AG10803 (cell line): ENCODE measurements at regions not wholly inside any gene's neighbourhood (a gene's known extent, or its start where the extent isn't known, plus 50 kb on each side); places are given as distances from the start of the nearest gene placed in this dataset.
A peak's percentile ranks its signal among the peaks of the same experiment; 100 is the strongest.

Experiments used
- DNase-seq: peaks from one replicate; pipeline ENCODE4 v3.0.0; 2010; ENCODE audit warnings: low read depth
- H3K4me3 ChIP-seq: 2 replicates; pipeline ENCODE4 v1.5.1; 2011; ENCODE audit warnings: mild to moderate bottlenecking, low read length, control low read depth
- CTCF ChIP-seq: conservative IDR thresholded peaks from 2 replicates; pipeline ENCODE4 v1.5.1; 2011; ENCODE audit warnings: mild to moderate bottlenecking, low read length, control low read depth, inconsistent platforms

GRCh38 chrY:7458301-7459078 is 546.9 kb upstream of the AMELY start:
- TF ChIP-seq CTCF, result no peak
- peak overlapping the region; percentile 31; the same call in 1 of the 2 replicates for H3K4me3 ChIP-seq
- DNase-seq, result peak; percentile 73

DNA sequence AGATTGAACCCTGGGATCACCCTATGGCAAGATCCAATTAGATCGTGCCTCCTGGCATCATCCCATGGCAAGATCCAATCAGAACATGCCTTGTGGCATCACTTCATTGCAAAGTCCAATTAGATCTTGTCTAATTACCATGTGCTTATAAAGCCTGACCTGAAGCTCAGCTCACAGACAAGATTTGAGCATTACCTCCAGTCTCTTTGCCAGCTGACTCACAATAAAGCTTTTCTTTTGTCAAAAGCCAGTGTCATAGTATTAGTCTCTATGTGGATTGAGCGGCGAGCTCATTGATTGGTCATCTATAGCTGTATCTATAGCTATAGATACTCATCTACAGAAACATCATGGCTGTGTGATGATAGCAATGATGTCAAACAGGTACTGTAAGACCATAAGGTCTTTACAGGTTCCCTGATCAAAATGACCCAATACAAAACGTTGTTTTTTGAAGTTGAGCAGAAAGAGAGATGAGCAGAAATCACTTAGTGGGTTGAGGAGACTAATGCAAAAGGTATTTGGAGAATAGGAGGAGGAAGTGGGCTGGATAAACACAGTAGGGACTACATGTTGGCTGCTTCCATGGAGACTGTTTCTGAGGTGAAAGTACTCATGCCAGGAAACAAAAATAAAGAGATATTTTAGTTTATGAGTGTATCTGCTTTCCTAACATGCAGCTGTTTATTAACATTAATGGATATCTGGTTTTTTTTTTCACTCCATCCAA is 545.9 kb upstream of the AMELY start:
- H3K4me3 ChIP-seq, result no peak overlapping the region
- peak; percentile 88 for DNase-seq
- no peak for TF ChIP-seq CTCF

- no peak for TF ChIP-seq CTCF
- H3K4me3 ChIP-seq, result no peak overlapping the region
- peak; percentile 82 for DNase-seq
These were observed 544.1 kb upstream of the AMELY start for GRCh38 chrY:7455626-7456025.

DNA sequence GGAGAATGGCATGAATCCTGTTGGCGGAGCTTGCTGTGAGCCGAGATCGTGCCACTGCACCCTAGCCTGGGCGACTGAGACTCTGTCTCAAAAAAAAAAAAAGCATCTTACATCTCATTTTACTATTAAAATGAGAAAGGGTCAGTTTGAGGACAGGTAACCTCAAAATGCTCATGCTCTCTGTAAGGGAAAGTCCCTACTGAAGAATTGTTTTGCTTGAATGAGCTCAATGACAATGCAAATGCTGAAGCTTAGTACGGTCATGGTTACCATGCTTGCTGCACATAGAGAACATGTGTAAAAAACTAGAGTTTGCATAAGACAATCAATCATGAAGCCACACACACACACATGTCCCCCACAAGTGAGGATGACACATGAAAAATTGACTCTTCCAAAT is 541.8 kb upstream of the AMELY start:
- H3K4me3 ChIP-seq, result no peak overlapping the region
- DNase-seq, result peak; percentile 62
- TF ChIP-seq CTCF, result no peak

GRCh38 chrY:7452246-7452645 is 540.7 kb upstream of the AMELY start:
- no peak for TF ChIP-seq CTCF
- no peak overlapping the region for H3K4me3 ChIP-seq
- no peak for DNase-seq

GRCh38 chrY:7449860-7450259 is 538.3 kb upstream of the AMELY start:
- DNase-seq, result no peak
- no peak overlapping the region for H3K4me3 ChIP-seq
- TF ChIP-seq CTCF, result no peak

- TF ChIP-seq CTCF, result no peak
- no peak overlapping the region for H3K4me3 ChIP-seq
- peak; percentile 69 for DNase-seq
These were observed 537.1 kb upstream of the AMELY start for GRCh38 chrY:7448687-7449086.
